Sigmoid colon (tissue), 4 donors: ENCODE measurements at regions not wholly inside any gene's neighbourhood (a gene's known extent, or its start where the extent isn't known, plus 50 kb on each side); places are given as distances from the start of the nearest gene placed in this dataset.

Source experiments
- CTCF ChIP-seq, 4 experiments: fragments of 450-650 bp in 3 of 4; fragments of 200-600 bp in 1 of 4; IDR thresholded peaks; one replicate each; pipeline ENCODE4 v1.5.1; 2016 to 2019; ENCODE audit warnings: antibody characterized with exemption in 4 of 4, mild to moderate bottlenecking in 3 of 4, moderate library complexity in 2 of 4
- POLR2A ChIP-seq, 2 donors: fragments of 450-650 bp; IDR thresholded peaks; one replicate each; pipeline ENCODE4 v1.6.1; 2016; ENCODE audit warnings: antibody characterized with exemption in 2 of 2, mild to moderate bottlenecking in 2 of 2, moderate library complexity in 2 of 2
- POLR2AphosphoS5 ChIP-seq, 4 donors: sonication (generic); formaldehyde crosslinking; IDR thresholded peaks; one replicate each; pipeline ENCODE4 v1.6.1; 2017; ENCODE audit warnings: antibody characterized with exemption in 4 of 4

- TF ChIP-seq POLR2AphosphoS5 (IDR thresholded peaks at IDR 0.05) (no peak), CTCF (IDR thresholded peaks at IDR 0.05) (no peak), POLR2A (IDR thresholded peaks at IDR 0.05) (no peak)
Measured at GRCh38 chr6:33898771-33899170, 95.0 kb upstream of the MLN start.
